ENCODE measurements at regions not wholly inside any gene's neighbourhood (a gene's known extent, or its start where the extent isn't known, plus 50 kb on each side); places are given as distances from the start of the nearest gene placed in this dataset.

DNA sequence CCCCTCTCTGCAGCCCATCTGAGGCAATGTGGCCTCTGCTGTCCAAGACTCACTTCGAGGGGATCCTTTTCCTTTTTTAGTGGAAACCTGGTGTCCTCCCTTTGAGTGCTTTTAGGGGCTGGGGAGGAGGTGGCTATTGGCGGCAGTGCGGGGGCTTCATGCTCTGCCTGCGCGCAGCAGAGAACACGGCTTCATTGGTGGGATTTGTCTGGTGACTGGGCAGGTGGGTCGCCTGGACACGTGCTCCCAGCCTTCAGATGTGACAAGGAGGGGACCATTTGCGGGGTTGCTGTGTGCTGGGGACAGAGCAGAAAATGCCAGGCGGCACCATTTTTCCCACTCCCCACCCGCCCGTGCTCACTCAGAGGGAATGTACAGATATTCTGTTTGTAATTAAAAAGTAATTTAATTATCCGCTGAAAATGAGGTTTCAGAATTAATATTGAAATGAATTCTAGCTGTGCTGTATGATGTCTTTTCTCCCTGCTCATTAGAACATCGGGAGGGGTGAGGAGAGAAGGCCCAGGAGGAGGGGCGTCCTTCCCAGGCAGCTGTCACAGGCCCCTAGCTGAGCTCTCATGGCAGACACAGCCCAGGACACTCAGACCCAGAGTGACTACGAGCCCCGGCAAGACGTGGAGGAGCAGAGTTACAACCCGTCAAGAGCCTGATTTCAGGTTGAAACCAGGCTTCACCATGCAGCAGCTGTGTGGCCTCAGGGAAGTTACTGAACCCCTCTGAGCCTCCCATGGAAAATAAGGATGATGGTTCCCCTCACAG lies 417.2 kb upstream of the SULF2 start (continued):
- TF ChIP-seq, protein P1, sequence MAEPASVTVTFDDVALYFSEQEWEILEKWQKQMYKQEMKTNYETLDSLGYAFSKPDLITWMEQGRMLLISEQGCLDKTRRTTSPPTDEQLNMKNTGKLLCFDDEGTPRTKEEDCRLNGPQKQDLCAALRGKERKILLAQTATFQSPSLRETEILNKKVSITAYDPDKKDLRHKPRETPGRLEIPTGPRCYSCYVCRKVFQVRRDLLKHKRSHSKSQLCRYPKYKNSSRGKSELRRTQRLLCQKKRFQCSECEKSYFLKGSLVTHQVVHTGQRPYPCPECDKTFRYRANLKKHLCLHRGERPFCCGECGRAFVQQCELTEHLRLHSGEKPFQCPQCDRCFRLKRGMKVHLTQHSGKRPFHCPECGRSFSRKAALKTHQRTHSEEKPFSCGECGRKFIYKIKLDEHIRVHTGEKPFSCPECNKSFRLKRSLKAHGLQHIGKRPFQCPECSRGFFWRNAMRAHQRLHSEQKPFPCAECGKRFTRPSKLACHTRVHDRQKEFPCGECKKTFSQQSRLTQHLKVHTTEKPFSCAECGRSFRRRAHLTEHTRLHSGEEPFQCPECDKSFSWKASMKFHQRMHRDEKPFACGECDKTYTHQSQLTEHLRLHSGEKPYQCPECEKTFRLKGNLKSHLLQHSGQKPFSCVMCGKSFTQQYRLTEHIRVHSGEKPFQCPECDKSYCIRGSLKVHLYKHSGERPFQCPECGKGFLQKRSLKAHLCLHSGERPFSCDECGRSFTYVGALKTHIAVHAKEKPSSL (CRISPR knock-in tag; conservative IDR thresholded peaks at IDR 0.05): no peak
- no peak for TF ChIP-seq ETV6 (CRISPR knock-in tag; IDR thresholded peaks at IDR 0.05)
- no peak for TF ChIP-seq RELA (CRISPR knock-in tag; IDR thresholded peaks at IDR 0.05; ENCODE audit: borderline replicate concordance)
- TF ChIP-seq, protein P2, sequence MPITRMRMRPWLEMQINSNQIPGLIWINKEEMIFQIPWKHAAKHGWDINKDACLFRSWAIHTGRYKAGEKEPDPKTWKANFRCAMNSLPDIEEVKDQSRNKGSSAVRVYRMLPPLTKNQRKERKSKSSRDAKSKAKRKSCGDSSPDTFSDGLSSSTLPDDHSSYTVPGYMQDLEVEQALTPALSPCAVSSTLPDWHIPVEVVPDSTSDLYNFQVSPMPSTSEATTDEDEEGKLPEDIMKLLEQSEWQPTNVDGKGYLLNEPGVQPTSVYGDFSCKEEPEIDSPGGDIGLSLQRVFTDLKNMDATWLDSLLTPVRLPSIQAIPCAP (CRISPR knock-in tag; IDR thresholded peaks at IDR 0.05): no peak
- TF ChIP-seq, protein P3, sequence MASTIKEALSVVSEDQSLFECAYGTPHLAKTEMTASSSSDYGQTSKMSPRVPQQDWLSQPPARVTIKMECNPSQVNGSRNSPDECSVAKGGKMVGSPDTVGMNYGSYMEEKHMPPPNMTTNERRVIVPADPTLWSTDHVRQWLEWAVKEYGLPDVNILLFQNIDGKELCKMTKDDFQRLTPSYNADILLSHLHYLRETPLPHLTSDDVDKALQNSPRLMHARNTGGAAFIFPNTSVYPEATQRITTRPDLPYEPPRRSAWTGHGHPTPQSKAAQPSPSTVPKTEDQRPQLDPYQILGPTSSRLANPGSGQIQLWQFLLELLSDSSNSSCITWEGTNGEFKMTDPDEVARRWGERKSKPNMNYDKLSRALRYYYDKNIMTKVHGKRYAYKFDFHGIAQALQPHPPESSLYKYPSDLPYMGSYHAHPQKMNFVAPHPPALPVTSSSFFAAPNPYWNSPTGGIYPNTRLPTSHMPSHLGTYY (CRISPR knock-in tag; IDR thresholded peaks at IDR 0.05): no peak
- TF ChIP-seq, protein P4, sequence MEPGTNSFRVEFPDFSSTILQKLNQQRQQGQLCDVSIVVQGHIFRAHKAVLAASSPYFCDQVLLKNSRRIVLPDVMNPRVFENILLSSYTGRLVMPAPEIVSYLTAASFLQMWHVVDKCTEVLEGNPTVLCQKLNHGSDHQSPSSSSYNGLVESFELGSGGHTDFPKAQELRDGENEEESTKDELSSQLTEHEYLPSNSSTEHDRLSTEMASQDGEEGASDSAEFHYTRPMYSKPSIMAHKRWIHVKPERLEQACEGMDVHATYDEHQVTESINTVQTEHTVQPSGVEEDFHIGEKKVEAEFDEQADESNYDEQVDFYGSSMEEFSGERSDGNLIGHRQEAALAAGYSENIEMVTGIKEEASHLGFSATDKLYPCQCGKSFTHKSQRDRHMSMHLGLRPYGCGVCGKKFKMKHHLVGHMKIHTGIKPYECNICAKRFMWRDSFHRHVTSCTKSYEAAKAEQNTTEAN (CRISPR knock-in tag; IDR thresholded peaks at IDR 0.05): no peak
- TF ChIP-seq, protein P5, sequence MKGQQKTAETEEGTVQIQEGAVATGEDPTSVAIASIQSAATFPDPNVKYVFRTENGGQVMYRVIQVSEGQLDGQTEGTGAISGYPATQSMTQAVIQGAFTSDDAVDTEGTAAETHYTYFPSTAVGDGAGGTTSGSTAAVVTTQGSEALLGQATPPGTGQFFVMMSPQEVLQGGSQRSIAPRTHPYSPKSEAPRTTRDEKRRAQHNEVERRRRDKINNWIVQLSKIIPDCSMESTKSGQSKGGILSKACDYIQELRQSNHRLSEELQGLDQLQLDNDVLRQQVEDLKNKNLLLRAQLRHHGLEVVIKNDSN (CRISPR knock-in tag; IDR thresholded peaks at IDR 0.05): no peak
- TF ChIP-seq, protein P6, sequence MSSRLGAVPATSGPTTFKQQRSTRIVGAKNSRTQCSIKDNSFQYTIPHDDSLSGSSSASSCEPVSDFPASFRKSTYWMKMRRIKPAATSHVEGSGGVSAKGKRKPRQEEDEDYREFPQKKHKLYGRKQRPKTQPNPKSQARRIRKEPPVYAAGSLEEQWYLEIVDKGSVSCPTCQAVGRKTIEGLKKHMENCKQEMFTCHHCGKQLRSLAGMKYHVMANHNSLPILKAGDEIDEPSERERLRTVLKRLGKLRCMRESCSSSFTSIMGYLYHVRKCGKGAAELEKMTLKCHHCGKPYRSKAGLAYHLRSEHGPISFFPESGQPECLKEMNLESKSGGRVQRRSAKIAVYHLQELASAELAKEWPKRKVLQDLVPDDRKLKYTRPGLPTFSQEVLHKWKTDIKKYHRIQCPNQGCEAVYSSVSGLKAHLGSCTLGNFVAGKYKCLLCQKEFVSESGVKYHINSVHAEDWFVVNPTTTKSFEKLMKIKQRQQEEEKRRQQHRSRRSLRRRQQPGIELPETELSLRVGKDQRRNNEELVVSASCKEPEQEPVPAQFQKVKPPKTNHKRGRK (CRISPR knock-in tag; IDR thresholded peaks at IDR 0.05; ENCODE audit: borderline replicate concordance): no peak
- no peak for TF ChIP-seq PRRX2 (CRISPR knock-in tag; IDR thresholded peaks at IDR 0.05)
- TF ChIP-seq CBFB (CRISPR knock-in tag; IDR thresholded peaks at IDR 0.05; ENCODE audit: low read depth): no peak
- no peak for TF ChIP-seq ZNF671 (CRISPR knock-in tag; IDR thresholded peaks at IDR 0.05)

DNA sequence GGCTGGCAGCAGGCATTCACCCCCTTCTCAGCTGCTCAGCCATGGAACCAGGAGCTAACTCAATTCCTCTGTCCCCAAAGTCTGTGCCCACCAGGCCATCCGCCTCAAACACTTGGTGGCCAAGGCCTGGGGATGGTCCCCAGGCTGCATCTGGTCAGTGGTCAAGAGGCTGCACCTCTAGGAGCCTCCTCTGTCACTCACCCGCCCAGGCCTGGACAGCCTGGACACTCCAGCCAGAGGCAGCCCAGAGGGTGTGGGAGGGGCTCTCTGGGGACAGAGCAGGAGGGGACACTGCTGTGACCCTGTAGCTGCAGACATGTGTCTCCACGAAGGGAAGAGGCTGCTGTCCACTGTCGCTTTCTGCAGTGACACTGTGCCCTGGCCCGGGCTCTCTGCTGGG lies 416.6 kb upstream of the SULF2 start:
- ATAC-seq (no peak), DNase-seq (ENCODE audit: low spot score) (no peak)
- Mint-ChIP-seq H3K27me3 (ENCODE audit: low read depth) (no peaks in the 10 kb centered on the region), H3K36me3 (no peaks in the 10 kb centered on the region), H3K4me3 (no peak overlapping the region), H3K4me1 (no peaks in the 10 kb centered on the region), H3K9me3 (no peaks in the 10 kb centered on the region), H3K27ac (no peak overlapping the region)
- POLR2A ChIA-PET: no interaction called here
- CTCF ChIA-PET: no interaction called here
- TF ChIP-seq CBFB (CRISPR knock-in tag; IDR thresholded peaks at IDR 0.05; ENCODE audit: low read depth) (no peak), ETV6 (CRISPR knock-in tag; IDR thresholded peaks at IDR 0.05) (no peak), CREB1 (CRISPR knock-in tag; IDR thresholded peaks at IDR 0.05) (no peak), ESRRA (CRISPR knock-in tag; IDR thresholded peaks at IDR 0.05; ENCODE audit: borderline replicate concordance) (no peak), TCF7 (CRISPR knock-in tag; IDR thresholded peaks at IDR 0.05; ENCODE audit: low read depth) (no peak)
- TF ChIP-seq, protein P7, sequence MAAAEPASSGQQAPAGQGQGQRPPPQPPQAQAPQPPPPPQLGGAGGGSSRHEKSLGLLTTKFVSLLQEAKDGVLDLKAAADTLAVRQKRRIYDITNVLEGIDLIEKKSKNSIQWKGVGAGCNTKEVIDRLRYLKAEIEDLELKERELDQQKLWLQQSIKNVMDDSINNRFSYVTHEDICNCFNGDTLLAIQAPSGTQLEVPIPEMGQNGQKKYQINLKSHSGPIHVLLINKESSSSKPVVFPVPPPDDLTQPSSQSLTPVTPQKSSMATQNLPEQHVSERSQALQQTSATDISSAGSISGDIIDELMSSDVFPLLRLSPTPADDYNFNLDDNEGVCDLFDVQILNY (CRISPR knock-in tag; IDR thresholded peaks at IDR 0.05): no peak
- TF ChIP-seq, protein P8, sequence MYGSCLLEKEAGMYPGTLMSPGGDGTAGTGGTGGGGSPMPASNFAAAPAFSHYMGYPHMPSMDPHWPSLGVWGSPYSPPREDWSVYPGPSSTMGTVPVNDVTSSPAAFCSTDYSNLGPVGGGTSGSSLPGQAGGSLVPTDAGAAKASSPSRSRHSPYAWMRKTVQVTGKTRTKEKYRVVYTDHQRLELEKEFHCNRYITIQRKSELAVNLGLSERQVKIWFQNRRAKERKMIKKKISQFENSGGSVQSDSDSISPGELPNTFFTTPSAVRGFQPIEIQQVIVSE (CRISPR knock-in tag; IDR thresholded peaks at IDR 0.05; ENCODE audit: borderline replicate concordance): no peak
- TF ChIP-seq, protein P2 (CRISPR knock-in tag; IDR thresholded peaks at IDR 0.05): no peak
- TF ChIP-seq, protein P9, sequence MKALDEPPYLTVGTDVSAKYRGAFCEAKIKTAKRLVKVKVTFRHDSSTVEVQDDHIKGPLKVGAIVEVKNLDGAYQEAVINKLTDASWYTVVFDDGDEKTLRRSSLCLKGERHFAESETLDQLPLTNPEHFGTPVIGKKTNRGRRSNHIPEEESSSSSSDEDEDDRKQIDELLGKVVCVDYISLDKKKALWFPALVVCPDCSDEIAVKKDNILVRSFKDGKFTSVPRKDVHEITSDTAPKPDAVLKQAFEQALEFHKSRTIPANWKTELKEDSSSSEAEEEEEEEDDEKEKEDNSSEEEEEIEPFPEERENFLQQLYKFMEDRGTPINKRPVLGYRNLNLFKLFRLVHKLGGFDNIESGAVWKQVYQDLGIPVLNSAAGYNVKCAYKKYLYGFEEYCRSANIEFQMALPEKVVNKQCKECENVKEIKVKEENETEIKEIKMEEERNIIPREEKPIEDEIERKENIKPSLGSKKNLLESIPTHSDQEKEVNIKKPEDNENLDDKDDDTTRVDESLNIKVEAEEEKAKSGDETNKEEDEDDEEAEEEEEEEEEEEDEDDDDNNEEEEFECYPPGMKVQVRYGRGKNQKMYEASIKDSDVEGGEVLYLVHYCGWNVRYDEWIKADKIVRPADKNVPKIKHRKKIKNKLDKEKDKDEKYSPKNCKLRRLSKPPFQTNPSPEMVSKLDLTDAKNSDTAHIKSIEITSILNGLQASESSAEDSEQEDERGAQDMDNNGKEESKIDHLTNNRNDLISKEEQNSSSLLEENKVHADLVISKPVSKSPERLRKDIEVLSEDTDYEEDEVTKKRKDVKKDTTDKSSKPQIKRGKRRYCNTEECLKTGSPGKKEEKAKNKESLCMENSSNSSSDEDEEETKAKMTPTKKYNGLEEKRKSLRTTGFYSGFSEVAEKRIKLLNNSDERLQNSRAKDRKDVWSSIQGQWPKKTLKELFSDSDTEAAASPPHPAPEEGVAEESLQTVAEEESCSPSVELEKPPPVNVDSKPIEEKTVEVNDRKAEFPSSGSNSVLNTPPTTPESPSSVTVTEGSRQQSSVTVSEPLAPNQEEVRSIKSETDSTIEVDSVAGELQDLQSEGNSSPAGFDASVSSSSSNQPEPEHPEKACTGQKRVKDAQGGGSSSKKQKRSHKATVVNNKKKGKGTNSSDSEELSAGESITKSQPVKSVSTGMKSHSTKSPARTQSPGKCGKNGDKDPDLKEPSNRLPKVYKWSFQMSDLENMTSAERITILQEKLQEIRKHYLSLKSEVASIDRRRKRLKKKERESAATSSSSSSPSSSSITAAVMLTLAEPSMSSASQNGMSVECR (CRISPR knock-in tag; IDR thresholded peaks at IDR 0.05; ENCODE audit: borderline replicate concordance): no peak
